Right forelimb (tissue), 1 donor: ENCODE measurements at regions not wholly inside any gene's neighbourhood (a gene's known extent, or its start where the extent isn't known, plus 50 kb on each side); places are given as distances from the start of the nearest gene placed in this dataset.
"Not testable (repeated sequence)": the region's sequence is repeated elsewhere in the genome, so short reads cannot be mapped to it uniquely, and the experiment has no call there.

Experiments
- DNase-seq: peaks from one replicate; pipeline ENCODE4 v3.0.0-alpha.2; 2018

DNA sequence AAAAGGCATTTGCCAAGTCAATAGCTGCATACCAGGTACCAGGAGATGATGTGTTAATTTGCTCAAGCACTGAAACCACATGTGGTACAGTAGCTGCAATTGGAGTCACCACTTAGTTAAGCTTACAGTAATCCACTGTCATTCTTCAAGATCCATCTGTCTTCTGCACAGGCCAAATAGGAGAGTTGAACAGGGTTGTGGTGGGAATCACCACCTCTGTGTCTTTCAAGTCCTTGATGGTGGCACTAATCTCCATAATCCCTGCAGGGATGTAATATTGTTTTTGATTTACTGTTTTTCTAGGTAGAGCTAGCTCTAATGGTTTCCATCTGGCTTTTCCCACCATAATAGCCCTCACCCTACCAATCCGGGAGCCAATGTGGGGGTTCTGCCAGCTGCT lies 91.9 kb downstream of the FCRL5 start:
- DNase-seq, result no peak

DNA sequence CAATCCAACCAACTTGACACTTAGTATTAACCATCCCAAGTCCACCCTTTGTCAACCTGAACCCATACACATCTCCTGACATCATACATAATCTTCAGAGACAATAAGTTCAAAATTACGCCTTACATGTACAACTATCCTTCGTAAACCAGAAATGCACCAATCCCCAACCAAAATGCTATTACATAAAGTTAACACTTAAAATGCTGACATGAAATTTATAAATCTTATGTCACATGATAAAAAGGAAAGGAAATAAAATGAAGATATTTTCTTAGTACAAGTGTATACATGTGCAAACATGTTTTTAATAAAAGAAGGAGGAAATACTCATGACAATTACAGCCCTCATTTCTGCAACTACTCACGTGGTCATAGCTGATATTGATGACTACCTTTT lies 95.0 kb downstream of the FCRL5 start:
- no peak for DNase-seq

DNA sequence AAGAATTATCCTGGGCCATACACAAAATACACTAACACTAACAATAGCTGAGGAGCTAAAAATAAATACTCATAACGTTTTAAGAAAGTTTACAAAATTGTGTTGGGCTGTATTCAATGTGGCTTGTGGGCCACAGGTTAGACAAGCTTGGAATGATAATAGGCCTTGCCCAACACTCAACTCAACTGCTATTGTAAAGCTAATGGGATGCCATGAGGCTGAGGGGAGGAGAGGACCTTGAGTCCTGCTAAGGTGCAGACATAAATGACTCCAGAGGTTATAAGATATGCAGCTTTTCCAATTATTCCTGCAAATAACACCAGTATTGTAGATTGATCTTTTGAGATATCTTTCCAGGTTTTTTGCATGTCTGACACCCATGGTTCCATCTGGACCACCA lies 97.0 kb downstream of the FCRL5 start:
- DNase-seq, result no peak

DNA sequence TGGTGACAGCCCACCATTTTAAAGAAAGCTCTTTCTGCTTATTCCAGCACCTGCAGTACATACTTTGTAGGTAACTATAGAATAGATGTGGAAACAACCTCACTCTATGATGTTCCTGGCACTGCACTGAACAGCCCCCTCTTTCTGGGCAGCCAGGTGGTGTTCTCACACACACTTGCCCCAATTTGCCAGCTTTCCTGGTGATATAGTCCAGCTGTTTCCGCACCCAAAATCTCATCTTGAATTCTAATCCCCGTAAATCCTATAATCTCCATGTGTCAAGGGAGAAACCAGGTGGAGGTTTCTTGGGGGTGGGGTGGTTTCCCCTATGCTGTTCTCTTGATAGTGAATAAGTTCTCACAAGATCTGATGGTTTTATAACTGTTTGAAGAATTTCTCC lies 102.2 kb downstream of the FCRL5 start:
- no peak for DNase-seq

DNA sequence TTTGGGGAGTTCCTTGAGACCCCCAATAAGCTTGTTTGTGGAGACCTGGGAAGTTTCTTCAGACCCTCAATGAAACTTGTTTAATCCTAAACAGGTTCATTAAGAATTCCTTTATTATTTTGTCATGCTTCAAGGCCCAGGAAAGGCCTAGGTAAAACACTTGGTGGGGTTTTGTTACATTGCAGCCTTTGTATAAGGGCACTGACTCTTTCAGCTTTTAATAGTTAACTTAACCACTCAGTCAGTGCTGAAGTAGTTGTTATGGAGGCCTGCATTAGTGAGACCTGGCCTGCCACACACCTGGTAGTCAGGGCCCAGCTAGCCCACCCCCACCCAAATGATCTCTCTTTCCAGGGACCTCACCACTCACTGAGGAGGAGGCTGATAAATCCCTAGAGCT lies 103.7 kb downstream of the FCRL5 start:
- no peak for DNase-seq

DNA sequence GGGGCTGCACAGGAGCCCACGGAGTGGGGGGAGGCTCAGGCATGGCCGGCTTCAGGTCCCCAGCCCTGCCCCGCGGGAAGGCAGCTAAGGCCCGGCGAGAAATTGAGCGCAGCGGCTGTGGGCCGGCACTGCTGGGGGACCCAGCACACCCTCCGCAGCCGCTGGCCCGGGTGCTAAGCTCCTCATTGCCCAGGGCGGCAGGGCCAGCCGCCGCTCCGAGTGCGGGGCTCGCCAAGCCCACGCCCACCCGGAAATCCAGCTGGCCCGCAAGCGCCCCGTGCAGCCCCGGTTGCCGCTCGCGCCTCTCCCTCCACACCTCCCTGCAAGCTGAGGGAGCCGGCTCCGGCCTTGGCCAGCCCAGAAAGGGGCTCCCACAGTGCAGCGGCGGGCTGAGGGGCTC lies 106.0 kb downstream of the FCRL5 start:
- not testable (repeated sequence) for DNase-seq

DNA sequence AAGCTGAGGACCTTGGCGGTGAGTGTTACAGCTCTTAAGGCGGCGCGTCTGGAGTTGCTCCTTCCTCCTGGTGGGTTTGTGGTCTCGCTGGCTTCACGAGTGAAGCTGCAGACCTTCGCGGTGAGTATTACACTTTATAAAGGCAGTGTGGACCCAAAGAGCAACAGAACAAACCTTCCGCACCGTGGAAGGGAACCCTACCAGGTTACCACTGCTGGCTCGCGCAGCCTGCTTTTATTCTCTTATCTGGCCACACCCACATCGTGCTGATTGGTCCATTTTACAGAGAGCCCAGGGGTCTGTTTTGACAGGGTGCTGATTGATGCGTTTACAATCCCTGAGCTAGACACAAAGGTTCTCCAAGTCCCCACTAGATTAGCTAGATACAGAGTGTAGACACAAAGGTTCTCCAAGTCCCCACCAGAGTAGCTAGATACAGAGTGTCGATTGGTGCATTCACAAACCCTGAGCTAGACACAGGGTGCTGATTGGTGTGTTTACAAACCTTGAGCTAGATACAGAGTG lies 106.6 kb downstream of the FCRL5 start:
- DNase-seq, result not testable (repeated sequence)

DNA sequence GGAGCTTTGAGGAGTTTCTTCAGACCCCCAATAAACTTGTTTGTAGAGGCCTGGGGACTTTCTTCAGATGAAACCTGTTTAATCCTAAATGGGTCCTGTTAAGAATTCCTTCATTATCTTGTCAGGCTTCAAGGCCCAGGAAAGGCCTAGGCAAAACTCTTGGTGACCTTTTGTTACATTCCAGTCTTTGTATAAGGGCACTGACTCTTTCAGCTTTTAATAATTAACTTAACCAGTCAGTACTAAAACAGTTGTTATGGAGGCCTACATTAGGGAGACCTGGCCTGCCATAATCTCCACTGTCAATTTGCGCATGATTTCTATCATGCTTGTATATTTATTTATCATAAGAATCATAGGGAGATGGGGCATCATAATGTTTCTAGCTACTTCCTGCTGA lies 110.2 kb downstream of the FCRL5 start:
- DNase-seq, result no peak

DNA sequence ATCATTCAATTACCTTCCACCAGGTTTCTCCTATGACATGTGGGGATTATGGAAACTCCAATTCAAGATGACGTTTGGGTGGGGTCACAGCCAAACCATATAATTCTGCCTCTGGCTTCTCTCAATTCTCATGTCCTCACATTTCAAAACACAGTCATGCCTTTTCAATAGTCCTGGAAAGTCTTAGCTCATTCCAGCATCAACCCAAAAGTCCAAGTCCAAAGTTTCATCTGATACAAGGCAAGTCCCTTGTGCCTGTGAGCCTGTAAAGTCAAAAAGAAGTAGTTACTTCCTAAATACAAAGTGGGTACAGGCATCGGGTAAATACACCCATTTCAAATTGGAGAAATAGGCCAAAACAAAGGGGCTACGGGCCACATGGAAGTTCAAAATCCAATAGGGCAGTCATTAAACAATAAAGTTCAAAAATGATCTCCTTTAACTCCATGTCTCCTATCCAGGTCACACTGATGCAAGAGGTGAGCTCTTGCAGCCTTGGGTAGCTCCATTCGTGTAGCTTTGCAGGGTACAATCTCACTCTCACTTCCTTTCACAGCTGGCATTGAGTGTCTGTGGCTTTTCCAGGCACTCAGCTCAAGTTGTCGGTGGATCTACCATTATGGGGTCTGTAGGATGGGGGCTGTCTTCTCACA lies 112.9 kb downstream of the FCRL5 start:
- DNase-seq, result no peak

DNA sequence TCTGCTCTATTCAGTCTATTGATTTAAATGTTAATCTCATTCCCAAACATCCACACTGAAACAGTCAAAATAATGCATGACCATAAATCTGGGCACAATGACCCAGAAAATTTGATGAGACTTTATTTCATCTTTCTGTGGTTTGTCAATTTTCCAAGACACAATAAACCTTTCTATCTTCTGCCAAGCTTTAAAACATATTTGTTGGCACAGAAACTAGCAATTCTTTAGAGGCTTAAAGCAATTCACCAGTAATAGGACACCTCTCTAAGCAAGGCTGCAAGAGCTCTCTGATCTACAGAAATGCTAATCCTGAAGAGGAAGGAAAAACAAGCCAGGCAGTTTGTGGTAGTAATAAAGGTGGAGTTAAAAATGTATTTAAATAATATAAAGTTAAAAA lies 113.7 kb downstream of the FCRL5 start:
- no peak for DNase-seq

DNA sequence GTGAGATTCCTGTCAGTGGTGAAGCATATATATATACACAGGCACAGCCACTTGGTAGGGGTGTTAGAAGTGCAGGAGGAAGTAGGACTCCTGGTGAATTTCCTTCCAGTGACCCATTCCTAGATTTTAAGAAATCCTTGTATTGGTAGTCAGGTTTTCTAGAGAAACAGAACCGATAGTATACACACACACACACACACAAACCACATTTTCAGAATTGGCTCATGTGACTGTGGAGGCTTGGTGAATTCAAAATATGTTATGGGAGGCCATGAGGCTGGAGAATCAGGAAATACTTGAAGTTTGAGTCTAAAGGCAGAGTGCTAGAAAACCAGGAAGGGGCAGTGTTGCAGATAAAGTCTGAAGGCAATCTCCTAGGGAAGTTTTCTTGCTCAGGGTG lies 114.2 kb downstream of the FCRL5 start:
- DNase-seq, result no peak

DNA sequence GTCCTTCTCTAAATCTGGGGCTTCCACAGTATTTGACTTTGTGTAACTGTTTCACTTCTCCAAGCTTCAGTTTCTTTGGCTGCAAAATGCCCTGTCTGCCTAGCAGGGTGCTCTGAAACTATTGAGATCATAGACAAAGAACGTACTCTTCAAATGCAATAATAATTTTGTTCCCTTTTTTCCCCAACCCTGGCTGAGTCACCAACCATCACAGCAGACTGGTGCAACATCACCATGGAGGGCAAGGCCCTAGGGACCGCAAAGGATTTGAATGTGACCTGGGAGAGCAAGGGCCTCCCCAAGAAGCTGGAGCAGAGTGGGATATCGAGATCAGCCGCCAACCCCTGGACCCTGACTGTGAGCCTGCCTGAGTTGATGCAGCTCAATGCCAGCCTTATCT lies 115.0 kb downstream of the FCRL5 start:
- no peak for DNase-seq

DNA sequence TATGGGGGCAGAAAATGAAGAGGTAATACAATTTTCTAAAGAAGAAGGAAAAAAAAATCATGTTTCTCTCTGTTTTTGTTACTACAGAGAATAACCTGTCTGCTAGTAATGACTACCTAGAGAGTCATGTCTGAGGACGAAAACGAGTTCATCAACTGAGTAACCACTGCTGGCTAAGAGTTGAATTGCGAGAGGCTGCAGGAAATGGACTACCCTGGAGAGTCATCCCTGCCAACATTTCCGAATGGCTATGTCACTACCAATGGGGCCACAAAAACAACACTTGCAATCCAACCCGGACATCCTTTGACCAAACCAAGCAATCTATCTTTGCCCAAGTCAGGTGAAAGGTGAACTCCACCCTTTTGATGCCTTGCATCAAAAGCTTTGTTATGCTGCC lies 120.6 kb downstream of the FCRL5 start:
- DNase-seq, result no peak

DNA sequence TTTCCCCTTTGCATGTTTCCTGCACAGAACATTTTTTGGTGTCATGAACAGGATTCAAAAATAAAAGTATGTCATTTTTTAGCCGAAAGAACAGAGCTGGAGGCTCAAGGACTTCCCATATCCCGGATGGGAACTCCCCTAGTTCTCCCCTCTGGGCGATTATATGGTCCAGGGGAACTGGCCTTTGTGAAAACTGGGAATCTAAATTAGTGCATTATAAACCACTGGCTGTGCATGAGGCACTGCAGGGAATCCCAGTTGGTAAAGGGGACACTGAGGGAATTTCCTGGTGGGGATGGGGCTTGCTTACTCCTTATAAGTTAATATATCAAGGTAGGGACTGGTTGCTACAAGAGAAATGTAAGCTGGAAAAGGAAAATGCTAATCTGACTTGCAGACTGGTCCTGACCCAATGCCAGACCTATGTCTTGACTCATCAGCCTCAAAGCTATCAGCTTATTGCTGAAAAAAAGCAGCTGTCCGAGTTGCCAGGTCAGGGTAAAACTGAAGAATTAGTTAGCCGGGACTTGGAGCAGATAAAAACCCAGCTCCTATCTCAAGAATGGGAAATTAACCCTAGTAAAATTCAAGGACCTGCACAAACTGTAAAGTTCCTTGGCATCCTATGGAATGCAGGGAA lies 122.6 kb downstream of the FCRL5 start:
- no peak for DNase-seq

DNA sequence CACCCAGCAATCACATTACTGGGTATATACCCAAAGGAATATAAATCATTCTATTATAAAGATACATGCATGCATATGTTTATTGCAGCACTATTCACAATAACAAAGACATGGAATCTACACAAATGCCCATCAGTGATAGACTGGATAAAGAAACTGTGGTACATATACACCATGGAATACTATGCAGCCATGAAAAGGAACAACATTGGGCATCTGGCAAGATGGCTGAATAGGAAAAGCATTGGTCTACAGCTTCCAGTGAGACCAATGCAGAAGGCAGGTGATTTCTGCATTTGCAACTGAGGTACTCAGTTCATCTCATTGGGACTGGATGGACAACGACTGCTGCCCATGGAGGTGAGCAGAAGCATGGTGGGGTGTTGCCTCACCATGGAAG lies 128.6 kb downstream of the FCRL5 start:
- DNase-seq, result not testable (repeated sequence)

DNA sequence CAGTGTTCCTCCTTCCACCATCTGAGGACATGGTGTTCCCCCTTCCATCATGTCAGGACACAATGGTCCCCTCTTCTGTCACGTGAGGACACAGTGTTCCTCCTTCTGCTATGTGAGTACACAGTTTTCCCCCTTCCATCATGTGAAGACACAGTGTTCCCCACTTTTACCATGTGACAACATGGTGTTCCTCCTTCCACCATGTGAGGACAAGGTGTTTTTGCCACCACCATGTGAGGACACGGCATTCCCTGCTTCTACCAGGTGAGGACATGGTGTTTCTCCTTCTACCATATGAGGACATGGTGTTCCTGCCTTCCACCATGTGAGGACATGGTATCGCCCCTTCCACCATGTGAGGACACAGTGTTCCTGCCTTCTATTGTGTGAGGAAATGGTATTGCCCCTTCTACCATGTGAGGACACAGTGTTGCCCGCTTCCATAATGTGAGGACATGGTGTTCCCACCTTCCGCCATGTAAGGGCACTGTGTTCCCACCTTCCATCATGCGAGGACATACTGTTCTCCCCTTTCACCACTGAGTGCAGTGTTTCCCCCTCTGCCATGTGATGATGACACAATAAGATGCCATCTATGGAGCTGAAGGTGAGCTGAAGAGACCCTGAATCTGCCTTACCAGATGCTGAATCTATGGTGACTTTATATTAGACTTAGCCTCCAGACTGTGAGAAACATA lies 132.3 kb downstream of the FCRL5 start:
- no peak for DNase-seq

DNA sequence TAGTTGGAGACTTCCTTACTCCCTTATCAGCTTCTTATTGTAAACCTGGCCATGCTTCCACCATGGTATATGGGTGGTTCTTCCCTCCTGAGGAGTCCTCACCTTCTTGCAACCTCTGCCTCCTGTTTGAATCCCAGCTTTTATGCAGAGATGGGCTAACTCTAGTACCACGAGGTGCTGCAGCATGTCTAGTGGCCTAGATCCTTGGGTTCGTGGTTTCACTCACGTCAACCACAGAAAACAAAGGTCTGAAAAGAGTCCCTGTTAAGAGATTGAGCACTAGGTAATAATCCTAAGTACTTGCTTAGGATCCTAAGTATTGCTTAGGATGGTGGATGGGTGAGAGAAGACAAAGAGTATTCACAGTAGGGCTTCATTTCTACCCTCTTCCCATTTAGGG lies 133.7 kb downstream of the FCRL5 start:
- DNase-seq, result no peak

DNA sequence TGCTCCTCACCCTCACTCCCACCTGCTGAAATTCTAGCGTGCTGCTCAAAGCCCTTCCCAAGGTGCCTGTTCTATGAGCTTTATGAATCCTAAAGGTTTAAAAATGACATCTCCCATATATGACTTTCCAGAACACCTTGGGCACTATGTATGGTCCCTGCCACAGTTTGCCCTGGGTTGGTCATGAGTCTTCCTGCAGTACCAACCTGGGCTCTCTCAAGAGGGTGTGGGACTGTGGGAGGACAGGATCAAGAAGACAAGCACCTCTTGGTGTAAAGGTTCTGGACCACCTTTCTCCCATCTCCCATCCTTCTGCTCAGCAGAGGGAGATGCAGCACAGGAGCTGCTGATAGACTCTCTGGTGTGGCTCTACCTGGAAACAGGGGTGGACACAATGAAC lies 134.1 kb downstream of the FCRL5 start:
- DNase-seq, result no peak

DNA sequence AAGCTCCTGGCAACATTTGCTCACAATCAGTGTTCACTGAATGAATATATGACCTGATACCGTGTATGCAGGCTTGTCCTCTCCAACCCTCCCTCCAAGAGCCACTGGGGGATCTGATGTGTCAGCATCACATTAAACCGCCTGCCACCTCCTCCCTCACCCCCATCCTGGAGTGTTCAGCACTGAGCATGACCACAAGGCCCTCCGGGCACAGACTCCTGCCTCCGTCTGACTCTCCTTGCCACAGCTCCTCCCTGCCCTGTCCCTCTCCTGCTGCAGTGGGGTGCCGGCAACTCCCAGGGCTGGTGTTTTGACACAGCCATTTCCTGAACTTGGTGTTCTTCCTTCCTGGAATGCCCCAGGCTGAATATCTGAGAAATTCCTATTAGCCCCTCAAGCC lies 136.7 kb downstream of the FCRL5 start:
- no peak for DNase-seq

DNA sequence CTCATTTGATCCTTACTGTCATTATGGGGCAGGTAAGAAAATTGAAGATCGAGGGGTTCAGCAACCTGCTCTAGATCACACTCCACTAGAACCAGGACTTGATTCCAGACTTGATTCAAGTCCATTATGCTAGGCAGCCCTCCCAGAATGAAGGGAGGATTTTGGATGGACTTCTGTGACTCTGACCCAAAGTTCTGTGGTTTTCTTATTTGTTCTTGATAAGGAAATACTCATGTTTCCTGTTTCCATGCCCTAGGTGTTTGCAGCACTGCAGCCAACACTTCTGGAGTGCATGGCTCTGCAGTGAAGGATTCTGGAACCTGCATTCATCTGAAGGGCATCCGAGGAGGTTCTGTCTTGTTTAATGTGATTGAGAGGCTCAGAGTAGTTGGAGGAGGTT lies 140.0 kb downstream of the FCRL5 start:
- DNase-seq, result no peak

DNA sequence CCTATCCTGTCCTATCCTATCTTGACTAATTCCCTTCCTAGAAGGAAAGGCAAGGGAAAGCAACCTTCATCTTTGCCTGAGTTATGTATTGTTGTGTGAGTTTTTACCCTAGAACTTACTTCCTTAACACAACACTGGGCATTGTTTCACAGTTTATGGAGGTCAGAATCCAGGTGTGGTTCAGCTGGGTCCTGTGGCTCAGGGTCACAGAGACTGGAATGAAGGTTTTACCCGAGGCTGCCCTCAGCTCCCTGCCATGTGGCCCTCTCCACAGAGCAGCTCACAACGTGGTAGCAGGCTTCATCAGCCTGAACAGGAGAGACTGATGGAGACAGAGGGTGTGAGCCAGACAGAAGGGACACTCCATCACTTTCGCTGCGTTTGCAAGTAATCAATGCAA lies 140.5 kb downstream of the FCRL5 start:
- DNase-seq, result no peak

DNA sequence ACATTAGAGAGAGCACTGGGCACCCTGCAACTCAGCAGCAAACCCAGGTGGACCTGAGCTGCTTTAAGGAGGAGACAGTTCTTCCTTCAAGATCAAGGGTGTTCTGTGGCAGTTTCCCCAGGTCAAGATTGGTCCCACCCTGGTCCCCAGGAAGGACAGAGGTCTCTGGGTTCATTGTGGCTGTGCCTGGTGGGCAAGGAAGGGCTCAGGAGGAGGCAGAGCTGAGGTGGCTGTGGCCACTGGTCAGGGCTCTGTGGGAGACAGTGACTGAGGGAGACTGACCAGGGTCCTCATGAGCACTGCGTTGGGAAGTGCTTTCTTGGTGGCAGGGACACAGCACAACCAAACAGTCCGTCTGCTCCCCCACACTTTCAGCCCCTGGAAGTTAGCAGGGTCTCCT lies 141.3 kb downstream of the FCRL5 start:
- no peak for DNase-seq

DNA sequence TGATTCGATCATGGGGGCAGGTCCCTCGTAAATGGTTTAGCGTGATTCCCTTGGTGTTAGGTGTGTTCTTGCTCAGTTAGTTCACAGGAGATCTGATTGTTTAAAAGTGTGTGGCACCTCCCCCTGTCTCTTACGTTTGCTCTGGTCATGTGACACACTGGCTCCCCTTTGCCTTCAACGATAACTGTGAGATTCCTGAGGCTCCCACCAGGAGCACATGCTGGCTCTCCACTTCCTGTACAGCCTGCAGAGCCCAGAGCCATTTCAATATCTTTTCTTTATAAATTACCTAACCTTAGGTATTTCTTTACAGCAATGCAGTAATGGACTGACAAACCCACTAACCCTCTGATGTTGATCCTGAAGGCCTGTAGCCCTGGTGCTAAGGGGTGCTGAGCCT lies 141.9 kb downstream of the FCRL5 start:
- DNase-seq, result no peak

DNA sequence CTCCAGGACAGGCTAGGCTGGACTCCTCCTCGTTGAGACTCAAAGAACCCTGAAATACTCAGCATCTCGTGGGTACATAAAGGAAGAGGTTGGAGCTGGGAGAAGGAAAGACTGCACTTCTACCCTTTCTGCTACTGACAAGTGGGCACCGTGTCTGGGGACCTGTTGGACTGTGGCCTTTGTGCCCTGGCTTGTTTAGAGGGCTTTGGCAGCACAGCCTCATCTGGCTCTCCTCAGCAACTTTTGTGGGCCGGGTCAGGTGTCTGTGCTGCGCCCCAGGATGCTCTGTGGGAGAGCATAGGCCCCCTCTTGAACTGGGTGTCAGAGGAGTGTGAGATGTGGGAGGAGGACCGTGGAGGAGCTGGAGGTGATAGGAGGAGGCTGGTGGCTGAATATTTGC lies 142.4 kb downstream of the FCRL5 start:
- no peak for DNase-seq
